WTC11 (cell line): ENCODE measurements at regions not wholly inside any gene's neighbourhood (a gene's known extent, or its start where the extent isn't known, plus 50 kb on each side); places are given as distances from the start of the nearest gene placed in this dataset.

Source experiments
- CREM ChIP-seq: sonication (generic); formaldehyde crosslinking; IDR thresholded peaks from 2 replicates; pipeline ENCODE4 v1.8.1; 2022; ENCODE audit warnings: mild to moderate bottlenecking, missing genetic modification reagents, moderate library complexity
- ETV6 ChIP-seq: sonication (generic); formaldehyde crosslinking; IDR thresholded peaks from 2 replicates; pipeline ENCODE4 v1.8.1; 2022; ENCODE audit warnings: mild to moderate bottlenecking, missing genetic modification reagents
- MYBL2 ChIP-seq: sonication (generic); formaldehyde crosslinking; IDR thresholded peaks from 2 replicates; pipeline ENCODE4 v1.8.1; 2023; ENCODE audit warnings: mild to moderate bottlenecking, moderate library complexity, missing genetic modification reagents
- ZNF671 ChIP-seq: fragments of 250-450 bp; sonication (Bioruptor Pico); IDR thresholded peaks from 2 replicates; pipeline ENCODE4 v1.8.0; 2021; ENCODE audit warnings: mild to moderate bottlenecking
- TF ChIP-seq, protein P1 (sequence below): fragments of 200-600 bp; IDR thresholded peaks from 2 replicates; pipeline ENCODE4 v1.8.0; 2022; ENCODE audit warnings: antibody characterized with exemption

DNA sequence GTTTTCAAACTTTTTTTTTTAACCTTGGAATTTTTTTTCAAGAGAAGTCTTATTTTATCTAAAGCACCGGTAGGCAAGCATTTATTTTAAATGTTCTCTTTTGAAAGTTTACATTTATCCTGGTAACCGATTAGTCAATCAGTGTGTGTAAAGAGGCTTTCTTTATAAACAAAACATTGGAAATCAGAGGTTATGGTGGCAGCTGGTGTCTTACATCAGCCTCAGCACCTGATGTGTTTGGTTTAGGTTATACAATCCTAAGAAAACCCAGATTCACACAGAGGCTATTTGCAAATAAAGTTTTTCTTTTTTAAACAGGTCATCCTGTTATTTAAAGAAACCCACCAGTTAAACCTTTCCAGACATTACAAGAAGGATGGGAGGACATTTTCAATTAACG is 173.3 kb upstream of the GDNF start:
- TF ChIP-seq, protein P1, sequence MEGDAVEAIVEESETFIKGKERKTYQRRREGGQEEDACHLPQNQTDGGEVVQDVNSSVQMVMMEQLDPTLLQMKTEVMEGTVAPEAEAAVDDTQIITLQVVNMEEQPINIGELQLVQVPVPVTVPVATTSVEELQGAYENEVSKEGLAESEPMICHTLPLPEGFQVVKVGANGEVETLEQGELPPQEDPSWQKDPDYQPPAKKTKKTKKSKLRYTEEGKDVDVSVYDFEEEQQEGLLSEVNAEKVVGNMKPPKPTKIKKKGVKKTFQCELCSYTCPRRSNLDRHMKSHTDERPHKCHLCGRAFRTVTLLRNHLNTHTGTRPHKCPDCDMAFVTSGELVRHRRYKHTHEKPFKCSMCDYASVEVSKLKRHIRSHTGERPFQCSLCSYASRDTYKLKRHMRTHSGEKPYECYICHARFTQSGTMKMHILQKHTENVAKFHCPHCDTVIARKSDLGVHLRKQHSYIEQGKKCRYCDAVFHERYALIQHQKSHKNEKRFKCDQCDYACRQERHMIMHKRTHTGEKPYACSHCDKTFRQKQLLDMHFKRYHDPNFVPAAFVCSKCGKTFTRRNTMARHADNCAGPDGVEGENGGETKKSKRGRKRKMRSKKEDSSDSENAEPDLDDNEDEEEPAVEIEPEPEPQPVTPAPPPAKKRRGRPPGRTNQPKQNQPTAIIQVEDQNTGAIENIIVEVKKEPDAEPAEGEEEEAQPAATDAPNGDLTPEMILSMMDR: no peak
- TF ChIP-seq CREM (CRISPR knock-in tag) (no peak), ETV6 (no peak), MYBL2 (CRISPR knock-in tag) (no peak), ZNF671 (CRISPR knock-in tag) (no peak)
